ENCODE measurements at regions not wholly inside any gene's neighbourhood (a gene's known extent, or its start where the extent isn't known, plus 50 kb on each side); places are given as distances from the start of the nearest gene placed in this dataset.

DNA sequence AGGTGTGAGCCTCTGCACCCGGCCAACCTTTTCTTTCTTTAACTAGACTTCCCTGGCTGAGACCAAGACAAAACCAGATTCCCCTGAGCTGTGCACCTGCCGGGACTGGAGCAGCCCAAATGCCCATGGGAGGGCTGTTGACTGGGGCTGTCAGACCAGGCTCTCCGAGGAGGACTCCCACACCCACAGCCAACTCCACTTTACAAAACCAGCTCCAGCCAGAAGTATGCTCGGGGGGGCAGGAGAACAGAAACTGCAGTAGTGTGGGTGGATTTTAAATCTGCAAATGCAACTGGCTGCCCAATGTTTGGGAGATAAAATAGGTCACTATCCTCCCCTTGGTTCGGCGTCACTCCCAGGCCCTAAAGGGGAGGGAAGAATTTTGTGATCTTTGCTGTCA is 78.5 kb downstream of the VCPKMT start:
- ATAC-seq (ENCODE audit: low read depth) = no peak
- no peak overlapping the region for H3K9ac ChIP-seq (ENCODE audit: low read length)
- H2AFZ ChIP-seq (ENCODE audit: insufficient read depth, low read depth, low read length, poor library complexity, severe bottlenecking) = no peak overlapping the region
- peaks cover 31% of the 10 kb centered on the region for H3K79me2 ChIP-seq (ENCODE audit: control insufficient read depth, insufficient read depth, low read length)
- H3K4me2 ChIP-seq (replicated peaks; ENCODE audit: low read depth, low read length, poor library complexity, severe bottlenecking) = no peak overlapping the region
- POLR2A ChIA-PET = interaction anchor here (0.6 to 1.5 kb wide), 6 partner anchors 24 to 407 kb away, joined by 4 to 9 read pairs (median 6); no protein-coding TSS in a partner anchor
- Mint-ChIP-seq H3K27ac (peak overlapping the region; percentile 53), H3K9me3 (ENCODE audit: insufficient read depth) (no peaks in the 10 kb centered on the region), H3K27me3 (no peaks in the 10 kb centered on the region), H3K4me3 (peak overlapping the region; percentile 16), H3K4me1 (peaks cover 45% of the 10 kb centered on the region)
- peaks cover 35 to 36% of the 10 kb centered on the region in 2 donors for H3K4me1 ChIP-seq (ENCODE audit: control insufficient read depth in 2 of 2, insufficient read depth in 2 of 2, low read length in 2 of 2)
- TF ChIP-seq CTCF (IDR thresholded peaks at IDR 0.05) (no peak), EZH2 (IDR thresholded peaks at IDR 0.05; ENCODE audit: borderline replicate concordance, insufficient read depth, low read depth, low read length, poor library complexity, severe bottlenecking) (no peak)
- H4K20me1 ChIP-seq (ENCODE audit: control insufficient read depth, insufficient read depth, low read length, poor library complexity, severe bottlenecking) = no peaks in the 10 kb centered on the region
- H3K27ac ChIP-seq (ENCODE audit: low read length in 2 of 2) = no peak overlapping the region
- H3K9me3 ChIP-seq (ENCODE audit: control extremely low read depth in 1 of 3, control insufficient read depth in 2 of 3, insufficient read depth in 1 of 3, low read length in 2 of 3) = no peaks in the 10 kb centered on the region
- DNase-seq = no peak
- CTCF ChIA-PET = interaction anchor here (0.7 to 3.1 kb wide), 8 partner anchors 10 to 185 kb away, joined by 3 to 14 read pairs (median 4); partner anchors contain the start of gene NEMF
- H3K27me3 ChIP-seq (replicated peaks in 1 of 4; ENCODE audit: control extremely low read depth in 1 of 4, control insufficient read depth in 3 of 4, insufficient read depth in 4 of 4, low read length in 3 of 4) = no peaks in the 10 kb centered on the region
- H3K36me3 ChIP-seq (replicated peaks in 1 of 2; ENCODE audit: control extremely low read depth in 1 of 2, control insufficient read depth in 1 of 2, extremely low read depth in 1 of 2, insufficient read depth in 2 of 2, low read length in 1 of 2) = peaks cover 0 to 33% of the 10 kb centered on the region in 2 experiments
- intact Hi-C loops (cut with micrococcal nuclease) = loop anchor here (1.0 kb wide), 2 partner anchors 9 to 27 kb away; no protein-coding TSS in a partner anchor
- 43% methylated on average over 4 of the region's 6 CpGs for WGBS (ENCODE audit: insufficient coverage)
- H3K4me3 ChIP-seq (ENCODE audit: control extremely low read depth in 1 of 5, extremely low read depth in 1 of 5, insufficient read depth in 1 of 5, low read depth in 2 of 5, low read length in 4 of 5) = no peak overlapping the region

DNA sequence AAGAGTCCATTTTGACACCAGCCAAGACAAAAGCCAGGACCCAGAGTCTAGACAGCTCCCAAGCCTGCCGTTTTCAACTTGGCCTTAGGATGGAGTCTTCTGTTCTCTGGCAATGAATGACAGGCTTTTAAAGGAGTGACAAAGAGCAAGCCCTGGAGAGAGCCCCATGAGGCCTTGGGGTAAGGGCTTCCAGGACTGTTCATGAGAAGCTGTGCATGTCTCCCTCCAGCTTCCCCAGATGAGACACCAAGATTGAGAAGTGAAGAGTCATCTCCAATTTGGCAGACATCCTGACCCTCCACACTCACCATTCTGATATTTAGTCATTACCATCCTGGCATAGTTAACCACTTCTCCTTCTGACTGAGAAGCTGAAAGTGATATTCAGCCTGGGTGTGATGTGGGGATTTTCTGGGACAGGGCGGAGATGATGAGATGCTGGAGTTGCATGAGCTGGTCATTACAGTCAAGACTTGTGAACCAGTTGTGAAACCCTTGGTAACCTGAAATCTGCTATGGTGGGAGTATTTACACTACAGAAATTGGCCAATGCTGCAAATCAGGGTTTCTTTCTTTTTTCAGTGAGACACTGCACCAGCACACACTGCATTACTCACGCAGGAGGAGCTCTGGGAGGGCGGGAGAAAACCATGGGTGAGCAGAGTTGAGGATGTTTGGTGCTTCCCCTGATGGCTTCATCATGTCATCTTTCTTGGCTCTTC is 77.8 kb downstream of the VCPKMT start:
- H3K27me3 Mint-ChIP-seq = no peaks in the 10 kb centered on the region

More for the DNA sequence above, 77.8 kb downstream of the VCPKMT start:
- DNase-seq (peak; percentile 50), ATAC-seq (ENCODE audit: low read depth) (peak; percentile 47)
- TF ChIP-seq EZH2 (IDR thresholded peaks at IDR 0.05; ENCODE audit: borderline replicate concordance, insufficient read depth, low read depth, low read length, poor library complexity, severe bottlenecking) (no peak), CTCF (IDR thresholded peaks at IDR 0.05) (no peak)
- Mint-ChIP-seq H3K27ac (peak overlapping the region; percentile 53), H3K4me1 (peaks cover 45% of the 10 kb centered on the region), H3K4me3 (peak overlapping the region; percentile 7), H3K9me3 (ENCODE audit: insufficient read depth) (no peaks in the 10 kb centered on the region)
- H3K27ac ChIP-seq (ENCODE audit: low read length in 2 of 2) = peak overlapping the region in 1 of 2 donors; percentile 38
- peaks cover 36 to 38% of the 10 kb centered on the region in 2 donors for H3K4me1 ChIP-seq (ENCODE audit: control insufficient read depth in 2 of 2, insufficient read depth in 2 of 2, low read length in 2 of 2)
- no peak overlapping the region for H3K4me3 ChIP-seq (ENCODE audit: control extremely low read depth in 1 of 5, extremely low read depth in 1 of 5, insufficient read depth in 1 of 5, low read depth in 2 of 5, low read length in 4 of 5)
- CTCF ChIA-PET = interaction anchor here (0.8 to 3.1 kb wide), 12 partner anchors 9 to 186 kb away, joined by 3 to 14 read pairs (median 4); partner anchors contain the start of gene NEMF
- WGBS (ENCODE audit: insufficient coverage) = 80% methylated on average over 1 of the region's 4 CpGs
- intact Hi-C loops (cut with micrococcal nuclease) = loop anchor here (1.0 kb wide), 2 partner anchors 9 to 27 kb away; no protein-coding TSS in a partner anchor
- no peaks in the 10 kb centered on the region for H3K9me3 ChIP-seq (ENCODE audit: control extremely low read depth in 1 of 3, control insufficient read depth in 2 of 3, insufficient read depth in 1 of 3, low read length in 2 of 3)
- H4K20me1 ChIP-seq (ENCODE audit: control insufficient read depth, insufficient read depth, low read length, poor library complexity, severe bottlenecking) = no peaks in the 10 kb centered on the region
- peak overlapping the region; percentile 0 for H2AFZ ChIP-seq (ENCODE audit: insufficient read depth, low read depth, low read length, poor library complexity, severe bottlenecking)
- H3K27me3 ChIP-seq (replicated peaks in 1 of 4; ENCODE audit: control extremely low read depth in 1 of 4, control insufficient read depth in 3 of 4, insufficient read depth in 4 of 4, low read length in 3 of 4) = no peaks in the 10 kb centered on the region
- peaks cover 0 to 33% of the 10 kb centered on the region in 2 experiments for H3K36me3 ChIP-seq (replicated peaks in 1 of 2; ENCODE audit: control extremely low read depth in 1 of 2, control insufficient read depth in 1 of 2, extremely low read depth in 1 of 2, insufficient read depth in 2 of 2, low read length in 1 of 2)
- no peak overlapping the region for H3K9ac ChIP-seq (ENCODE audit: low read length)
- POLR2A ChIA-PET = interaction anchor here (0.6 to 1.5 kb wide), 5 partner anchors 23 to 408 kb away, joined by 3 to 9 read pairs (median 5); partner anchors contain the start of gene NEMF
- peak overlapping the region; percentile 52 for H3K4me2 ChIP-seq (replicated peaks; ENCODE audit: low read depth, low read length, poor library complexity, severe bottlenecking)
- peaks cover 31% of the 10 kb centered on the region for H3K79me2 ChIP-seq (ENCODE audit: control insufficient read depth, insufficient read depth, low read length)
